ENCODE measurements at regions not wholly inside any gene's neighbourhood (a gene's known extent, or its start where the extent isn't known, plus 50 kb on each side); places are given as distances from the start of the nearest gene placed in this dataset.
A peak's percentile ranks its signal among the peaks of the same experiment; 100 is the strongest.

- no peak for TF ChIP-seq CTCF (conservative IDR thresholded peaks at IDR 0.05)
- Mint-ChIP-seq H3K4me3 (no peak overlapping the region), H3K27ac (ENCODE audit: unreplicated experiment) (peak overlapping the region; percentile 25), H3K9me3 (no peaks in the 10 kb centered on the region), H3K36me3 (ENCODE audit: low read depth) (no peaks in the 10 kb centered on the region), H3K27me3 (ENCODE audit: low read depth) (no peaks in the 10 kb centered on the region), H3K4me1 (peaks cover 21% of the 10 kb centered on the region)
- DNase-seq (ENCODE audit: low read depth, low spot score), result no peak
These were observed 1026.9 kb downstream of the LRFN5 start for GRCh38 chr14:42633504-42634095.

- peaks cover 26% of the 10 kb centered on the region for H3K4me1 Mint-ChIP-seq
- H3K36me3 Mint-ChIP-seq (ENCODE audit: low read depth), result no peaks in the 10 kb centered on the region
- H3K4me3 Mint-ChIP-seq, result no peak overlapping the region
- H3K27me3 Mint-ChIP-seq (ENCODE audit: low read depth), result no peaks in the 10 kb centered on the region
- no peak for TF ChIP-seq CTCF (conservative IDR thresholded peaks at IDR 0.05)
- H3K27ac Mint-ChIP-seq (ENCODE audit: unreplicated experiment), result no peak overlapping the region
- DNase-seq (ENCODE audit: low read depth, low spot score), result no peak
- no peaks in the 10 kb centered on the region for H3K9me3 Mint-ChIP-seq
These were observed 1022.9 kb downstream of the LRFN5 start for GRCh38 chr14:42629553-42629952.

DNA sequence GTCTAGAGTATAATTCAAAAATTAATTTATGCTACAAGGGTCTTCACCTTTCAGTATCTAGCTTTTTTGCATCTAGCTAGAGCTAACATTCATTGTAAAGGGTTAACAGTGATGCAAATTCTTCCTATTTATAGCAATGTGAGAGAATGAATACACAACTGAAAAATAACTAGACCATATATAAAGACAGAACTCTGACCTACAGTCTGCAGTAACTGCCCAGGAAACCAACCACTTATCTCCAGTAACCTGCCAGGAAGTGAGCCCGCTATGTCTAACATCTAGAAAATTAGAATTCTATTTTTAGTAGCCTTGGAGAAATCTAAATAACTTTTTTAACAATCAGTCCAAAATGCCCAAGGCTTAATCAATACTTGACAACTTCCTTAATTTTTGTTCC lies 1021.9 kb downstream of the LRFN5 start:
- no peak overlapping the region for H3K4me3 Mint-ChIP-seq
- no peak overlapping the region for H3K27ac Mint-ChIP-seq (ENCODE audit: unreplicated experiment)
- H3K9me3 Mint-ChIP-seq, result no peaks in the 10 kb centered on the region
- no peak for TF ChIP-seq CTCF (conservative IDR thresholded peaks at IDR 0.05)
- H3K36me3 Mint-ChIP-seq (ENCODE audit: low read depth), result no peaks in the 10 kb centered on the region
- DNase-seq (ENCODE audit: low read depth, low spot score), result no peak
- H3K4me1 Mint-ChIP-seq, result peaks cover 22% of the 10 kb centered on the region
- no peaks in the 10 kb centered on the region for H3K27me3 Mint-ChIP-seq (ENCODE audit: low read depth)

- DNase-seq (ENCODE audit: low read depth, low spot score), result no peak
- H3K9me3 Mint-ChIP-seq, result no peaks in the 10 kb centered on the region
- no peak overlapping the region for H3K27ac Mint-ChIP-seq (ENCODE audit: unreplicated experiment)
These were observed 1020.3 kb downstream of the LRFN5 start for GRCh38 chr14:42626986-42627385.

GRCh38 chr14:42624980-42625761 lies 1018.5 kb downstream of the LRFN5 start:
- DNase-seq (ENCODE audit: low read depth, low spot score), result no peak
- Mint-ChIP-seq H3K27ac (ENCODE audit: unreplicated experiment) (no peak overlapping the region), H3K4me3 (no peak overlapping the region), H3K4me1 (peaks cover 5% of the 10 kb centered on the region), H3K27me3 (ENCODE audit: low read depth) (no peaks in the 10 kb centered on the region), H3K9me3 (no peaks in the 10 kb centered on the region), H3K36me3 (ENCODE audit: low read depth) (no peaks in the 10 kb centered on the region)
- no peak for TF ChIP-seq CTCF (conservative IDR thresholded peaks at IDR 0.05)

More at GRCh38 chr14:42626986-42627385, 1020.3 kb downstream of the LRFN5 start:
- Mint-ChIP-seq H3K36me3 (ENCODE audit: low read depth) (no peaks in the 10 kb centered on the region), H3K27me3 (ENCODE audit: low read depth) (no peaks in the 10 kb centered on the region), H3K4me3 (no peak overlapping the region), H3K4me1 (peaks cover 13% of the 10 kb centered on the region)
- no peak for TF ChIP-seq CTCF (conservative IDR thresholded peaks at IDR 0.05)

Measured in neural crest cell (in vitro differentiated cells).